ENCODE measurements at regions not wholly inside any gene's neighbourhood (a gene's known extent, or its start where the extent isn't known, plus 50 kb on each side); places are given as distances from the start of the nearest gene placed in this dataset.

DNA sequence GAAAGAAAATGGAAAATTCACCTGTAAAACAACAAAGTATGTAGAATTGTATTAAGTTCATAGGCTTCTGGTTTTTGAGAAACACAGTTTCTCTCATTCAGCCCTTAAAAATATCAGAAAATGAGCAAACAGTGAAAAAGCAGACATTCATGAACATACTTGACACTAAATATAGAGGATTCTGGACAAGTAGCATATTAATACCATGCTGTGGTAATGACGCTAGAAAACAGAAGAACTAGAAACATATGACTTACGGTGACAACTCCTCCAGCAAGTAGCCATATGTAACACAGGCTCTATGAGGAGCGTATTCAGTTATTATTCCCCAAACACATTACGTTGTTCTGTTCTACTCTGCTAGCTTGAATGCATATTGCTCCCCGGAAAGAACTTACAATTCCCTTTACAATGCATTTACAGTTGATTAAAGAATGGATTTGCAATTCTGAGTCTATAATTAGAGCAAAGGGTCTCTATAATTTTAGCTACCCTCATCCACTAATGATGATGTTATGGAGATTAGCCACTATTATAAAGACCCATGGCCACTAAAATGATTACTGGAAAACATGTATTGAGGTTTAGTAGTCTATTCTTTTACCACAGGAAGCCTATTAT lies 672.1 kb downstream of the EFNB2 start:
- TF ChIP-seq, protein P1, sequence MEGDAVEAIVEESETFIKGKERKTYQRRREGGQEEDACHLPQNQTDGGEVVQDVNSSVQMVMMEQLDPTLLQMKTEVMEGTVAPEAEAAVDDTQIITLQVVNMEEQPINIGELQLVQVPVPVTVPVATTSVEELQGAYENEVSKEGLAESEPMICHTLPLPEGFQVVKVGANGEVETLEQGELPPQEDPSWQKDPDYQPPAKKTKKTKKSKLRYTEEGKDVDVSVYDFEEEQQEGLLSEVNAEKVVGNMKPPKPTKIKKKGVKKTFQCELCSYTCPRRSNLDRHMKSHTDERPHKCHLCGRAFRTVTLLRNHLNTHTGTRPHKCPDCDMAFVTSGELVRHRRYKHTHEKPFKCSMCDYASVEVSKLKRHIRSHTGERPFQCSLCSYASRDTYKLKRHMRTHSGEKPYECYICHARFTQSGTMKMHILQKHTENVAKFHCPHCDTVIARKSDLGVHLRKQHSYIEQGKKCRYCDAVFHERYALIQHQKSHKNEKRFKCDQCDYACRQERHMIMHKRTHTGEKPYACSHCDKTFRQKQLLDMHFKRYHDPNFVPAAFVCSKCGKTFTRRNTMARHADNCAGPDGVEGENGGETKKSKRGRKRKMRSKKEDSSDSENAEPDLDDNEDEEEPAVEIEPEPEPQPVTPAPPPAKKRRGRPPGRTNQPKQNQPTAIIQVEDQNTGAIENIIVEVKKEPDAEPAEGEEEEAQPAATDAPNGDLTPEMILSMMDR (conservative IDR thresholded peaks at IDR 0.05; ENCODE audit: low read depth in 2 of 2) = no peak
- no peak for TF ChIP-seq EZH2phosphoT487 (IDR thresholded peaks at IDR 0.05; ENCODE audit: unreplicated experiment)
- TF ChIP-seq EZH2 (IDR thresholded peaks at IDR 0.05; ENCODE audit: low read depth, unreplicated experiment) = no peak
- TF ChIP-seq, protein P2, sequence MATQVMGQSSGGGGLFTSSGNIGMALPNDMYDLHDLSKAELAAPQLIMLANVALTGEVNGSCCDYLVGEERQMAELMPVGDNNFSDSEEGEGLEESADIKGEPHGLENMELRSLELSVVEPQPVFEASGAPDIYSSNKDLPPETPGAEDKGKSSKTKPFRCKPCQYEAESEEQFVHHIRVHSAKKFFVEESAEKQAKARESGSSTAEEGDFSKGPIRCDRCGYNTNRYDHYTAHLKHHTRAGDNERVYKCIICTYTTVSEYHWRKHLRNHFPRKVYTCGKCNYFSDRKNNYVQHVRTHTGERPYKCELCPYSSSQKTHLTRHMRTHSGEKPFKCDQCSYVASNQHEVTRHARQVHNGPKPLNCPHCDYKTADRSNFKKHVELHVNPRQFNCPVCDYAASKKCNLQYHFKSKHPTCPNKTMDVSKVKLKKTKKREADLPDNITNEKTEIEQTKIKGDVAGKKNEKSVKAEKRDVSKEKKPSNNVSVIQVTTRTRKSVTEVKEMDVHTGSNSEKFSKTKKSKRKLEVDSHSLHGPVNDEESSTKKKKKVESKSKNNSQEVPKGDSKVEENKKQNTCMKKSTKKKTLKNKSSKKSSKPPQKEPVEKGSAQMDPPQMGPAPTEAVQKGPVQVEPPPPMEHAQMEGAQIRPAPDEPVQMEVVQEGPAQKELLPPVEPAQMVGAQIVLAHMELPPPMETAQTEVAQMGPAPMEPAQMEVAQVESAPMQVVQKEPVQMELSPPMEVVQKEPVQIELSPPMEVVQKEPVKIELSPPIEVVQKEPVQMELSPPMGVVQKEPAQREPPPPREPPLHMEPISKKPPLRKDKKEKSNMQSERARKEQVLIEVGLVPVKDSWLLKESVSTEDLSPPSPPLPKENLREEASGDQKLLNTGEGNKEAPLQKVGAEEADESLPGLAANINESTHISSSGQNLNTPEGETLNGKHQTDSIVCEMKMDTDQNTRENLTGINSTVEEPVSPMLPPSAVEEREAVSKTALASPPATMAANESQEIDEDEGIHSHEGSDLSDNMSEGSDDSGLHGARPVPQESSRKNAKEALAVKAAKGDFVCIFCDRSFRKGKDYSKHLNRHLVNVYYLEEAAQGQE (IDR thresholded peaks at IDR 0.05; ENCODE audit: unreplicated experiment) = no peak
- TF ChIP-seq STAT1 (IDR thresholded peaks at IDR 0.05; ENCODE audit: unreplicated experiment) = no peak
- no peak for TF ChIP-seq ZNF331 (CRISPR knock-in tag; IDR thresholded peaks at IDR 0.05; ENCODE audit: low read depth)
- TF ChIP-seq ZNF114 (CRISPR knock-in tag; IDR thresholded peaks at IDR 0.05) = no peak
- TF ChIP-seq JUNB (IDR thresholded peaks at IDR 0.05; ENCODE audit: unreplicated experiment) = no peak
- no peak for TF ChIP-seq POLR2AphosphoS5 (IDR thresholded peaks at IDR 0.05; ENCODE audit: low read depth)
- TF ChIP-seq, protein P3, sequence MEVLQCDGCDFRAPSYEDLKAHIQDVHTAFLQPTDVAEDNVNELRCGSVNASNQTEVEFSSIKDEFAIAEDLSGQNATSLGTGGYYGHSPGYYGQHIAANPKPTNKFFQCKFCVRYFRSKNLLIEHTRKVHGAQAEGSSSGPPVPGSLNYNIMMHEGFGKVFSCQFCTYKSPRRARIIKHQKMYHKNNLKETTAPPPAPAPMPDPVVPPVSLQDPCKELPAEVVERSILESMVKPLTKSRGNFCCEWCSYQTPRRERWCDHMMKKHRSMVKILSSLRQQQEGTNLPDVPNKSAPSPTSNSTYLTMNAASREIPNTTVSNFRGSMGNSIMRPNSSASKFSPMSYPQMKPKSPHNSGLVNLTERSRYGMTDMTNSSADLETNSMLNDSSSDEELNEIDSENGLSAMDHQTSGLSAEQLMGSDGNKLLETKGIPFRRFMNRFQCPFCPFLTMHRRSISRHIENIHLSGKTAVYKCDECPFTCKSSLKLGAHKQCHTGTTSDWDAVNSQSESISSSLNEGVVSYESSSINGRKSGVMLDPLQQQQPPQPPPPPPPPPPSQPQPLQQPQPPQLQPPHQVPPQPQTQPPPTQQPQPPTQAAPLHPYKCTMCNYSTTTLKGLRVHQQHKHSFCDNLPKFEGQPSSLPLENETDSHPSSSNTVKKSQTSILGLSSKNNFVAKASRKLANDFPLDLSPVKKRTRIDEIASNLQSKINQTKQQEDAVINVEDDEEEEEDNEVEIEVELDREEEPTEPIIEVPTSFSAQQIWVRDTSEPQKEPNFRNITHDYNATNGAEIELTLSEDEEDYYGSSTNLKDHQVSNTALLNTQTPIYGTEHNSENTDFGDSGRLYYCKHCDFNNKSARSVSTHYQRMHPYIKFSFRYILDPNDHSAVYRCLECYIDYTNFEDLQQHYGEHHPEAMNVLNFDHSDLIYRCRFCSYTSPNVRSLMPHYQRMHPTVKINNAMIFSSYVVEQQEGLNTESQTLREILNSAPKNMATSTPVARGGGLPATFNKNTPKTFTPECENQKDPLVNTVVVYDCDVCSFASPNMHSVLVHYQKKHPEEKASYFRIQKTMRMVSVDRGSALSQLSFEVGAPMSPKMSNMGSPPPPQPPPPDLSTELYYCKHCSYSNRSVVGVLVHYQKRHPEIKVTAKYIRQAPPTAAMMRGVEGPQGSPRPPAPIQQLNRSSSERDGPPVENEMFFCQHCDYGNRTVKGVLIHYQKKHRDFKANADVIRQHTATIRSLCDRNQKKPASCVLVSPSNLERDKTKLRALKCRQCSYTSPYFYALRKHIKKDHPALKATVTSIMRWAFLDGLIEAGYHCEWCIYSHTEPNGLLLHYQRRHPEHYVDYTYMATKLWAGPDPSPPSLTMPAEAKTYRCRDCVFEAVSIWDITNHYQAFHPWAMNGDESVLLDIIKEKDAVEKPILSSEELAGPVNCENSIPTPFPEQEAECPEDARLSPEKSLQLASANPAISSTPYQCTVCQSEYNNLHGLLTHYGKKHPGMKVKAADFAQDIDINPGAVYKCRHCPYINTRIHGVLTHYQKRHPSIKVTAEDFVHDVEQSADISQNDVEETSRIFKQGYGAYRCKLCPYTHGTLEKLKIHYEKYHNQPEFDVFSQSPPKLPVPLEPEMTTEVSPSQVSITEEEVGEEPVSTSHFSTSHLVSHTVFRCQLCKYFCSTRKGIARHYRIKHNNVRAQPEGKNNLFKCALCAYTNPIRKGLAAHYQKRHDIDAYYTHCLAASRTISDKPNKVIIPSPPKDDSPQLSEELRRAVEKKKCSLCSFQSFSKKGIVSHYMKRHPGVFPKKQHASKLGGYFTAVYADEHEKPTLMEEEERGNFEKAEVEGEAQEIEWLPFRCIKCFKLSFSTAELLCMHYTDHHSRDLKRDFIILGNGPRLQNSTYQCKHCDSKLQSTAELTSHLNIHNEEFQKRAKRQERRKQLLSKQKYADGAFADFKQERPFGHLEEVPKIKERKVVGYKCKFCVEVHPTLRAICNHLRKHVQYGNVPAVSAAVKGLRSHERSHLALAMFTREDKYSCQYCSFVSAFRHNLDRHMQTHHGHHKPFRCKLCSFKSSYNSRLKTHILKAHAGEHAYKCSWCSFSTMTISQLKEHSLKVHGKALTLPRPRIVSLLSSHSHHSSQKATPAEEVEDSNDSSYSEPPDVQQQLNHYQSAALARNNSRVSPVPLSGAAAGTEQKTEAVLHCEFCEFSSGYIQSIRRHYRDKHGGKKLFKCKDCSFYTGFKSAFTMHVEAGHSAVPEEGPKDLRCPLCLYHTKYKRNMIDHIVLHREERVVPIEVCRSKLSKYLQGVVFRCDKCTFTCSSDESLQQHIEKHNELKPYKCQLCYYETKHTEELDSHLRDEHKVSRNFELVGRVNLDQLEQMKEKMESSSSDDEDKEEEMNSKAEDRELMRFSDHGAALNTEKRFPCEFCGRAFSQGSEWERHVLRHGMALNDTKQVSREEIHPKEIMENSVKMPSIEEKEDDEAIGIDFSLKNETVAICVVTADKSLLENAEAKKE (CRISPR knock-in tag; IDR thresholded peaks at IDR 0.05) = no peak
- TF ChIP-seq NANOG (IDR thresholded peaks at IDR 0.05; ENCODE audit: borderline replicate concordance) = no peak

Data from GM23338 (cell line).